GM12801 (cell line): ENCODE measurements at regions not wholly inside any gene's neighbourhood (a gene's known extent, or its start where the extent isn't known, plus 50 kb on each side); places are given as distances from the start of the nearest gene placed in this dataset.

Experiments
- TF ChIP-seq, protein P1 (sequence below): IDR thresholded peaks from one replicate; pipeline ENCODE4 v1.5.1; 2011; ENCODE audit warnings: control low read depth; ENCODE audit not compliant: insufficient read length; ENCODE audit errors: extremely low read depth

- TF ChIP-seq, protein P1, sequence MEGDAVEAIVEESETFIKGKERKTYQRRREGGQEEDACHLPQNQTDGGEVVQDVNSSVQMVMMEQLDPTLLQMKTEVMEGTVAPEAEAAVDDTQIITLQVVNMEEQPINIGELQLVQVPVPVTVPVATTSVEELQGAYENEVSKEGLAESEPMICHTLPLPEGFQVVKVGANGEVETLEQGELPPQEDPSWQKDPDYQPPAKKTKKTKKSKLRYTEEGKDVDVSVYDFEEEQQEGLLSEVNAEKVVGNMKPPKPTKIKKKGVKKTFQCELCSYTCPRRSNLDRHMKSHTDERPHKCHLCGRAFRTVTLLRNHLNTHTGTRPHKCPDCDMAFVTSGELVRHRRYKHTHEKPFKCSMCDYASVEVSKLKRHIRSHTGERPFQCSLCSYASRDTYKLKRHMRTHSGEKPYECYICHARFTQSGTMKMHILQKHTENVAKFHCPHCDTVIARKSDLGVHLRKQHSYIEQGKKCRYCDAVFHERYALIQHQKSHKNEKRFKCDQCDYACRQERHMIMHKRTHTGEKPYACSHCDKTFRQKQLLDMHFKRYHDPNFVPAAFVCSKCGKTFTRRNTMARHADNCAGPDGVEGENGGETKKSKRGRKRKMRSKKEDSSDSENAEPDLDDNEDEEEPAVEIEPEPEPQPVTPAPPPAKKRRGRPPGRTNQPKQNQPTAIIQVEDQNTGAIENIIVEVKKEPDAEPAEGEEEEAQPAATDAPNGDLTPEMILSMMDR, result no peak
These were observed 117.5 kb upstream of the PPP2R3A start for GRCh38 chr3:135848051-135848450.

GRCh38 chr3:135849827-135850226 is 115.7 kb upstream of the PPP2R3A start:
- TF ChIP-seq, protein P1, result no peak

- TF ChIP-seq, protein P1, result no peak
These were observed 114.1 kb upstream of the PPP2R3A start for GRCh38 chr3:135851201-135852081.

GRCh38 chr3:135853981-135854380 is 111.5 kb upstream of the PPP2R3A start:
- TF ChIP-seq, protein P1, result no peak

DNA sequence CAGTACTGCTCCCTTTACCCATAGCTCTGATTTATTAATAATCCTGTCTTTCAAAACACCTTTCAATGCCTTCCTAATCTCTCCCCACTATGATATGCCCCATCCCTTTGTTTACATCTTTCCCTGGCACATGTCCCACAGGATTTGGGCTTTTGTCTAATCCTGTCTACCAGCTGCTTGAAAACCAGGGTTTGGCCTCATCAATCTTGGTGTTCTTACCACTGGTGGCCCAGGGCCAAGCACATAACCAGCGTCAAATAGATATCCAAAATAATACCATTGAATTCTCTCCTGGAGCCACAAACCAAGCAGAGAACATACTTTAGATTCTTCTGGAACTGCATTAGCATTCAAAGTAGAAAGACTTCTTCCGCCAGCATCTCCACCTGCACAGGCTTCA is 104.8 kb upstream of the PPP2R3A start:
- TF ChIP-seq, protein P1, result no peak

- TF ChIP-seq, protein P1, result no peak
These were observed 103.2 kb upstream of the PPP2R3A start for GRCh38 chr3:135862361-135862760.

DNA sequence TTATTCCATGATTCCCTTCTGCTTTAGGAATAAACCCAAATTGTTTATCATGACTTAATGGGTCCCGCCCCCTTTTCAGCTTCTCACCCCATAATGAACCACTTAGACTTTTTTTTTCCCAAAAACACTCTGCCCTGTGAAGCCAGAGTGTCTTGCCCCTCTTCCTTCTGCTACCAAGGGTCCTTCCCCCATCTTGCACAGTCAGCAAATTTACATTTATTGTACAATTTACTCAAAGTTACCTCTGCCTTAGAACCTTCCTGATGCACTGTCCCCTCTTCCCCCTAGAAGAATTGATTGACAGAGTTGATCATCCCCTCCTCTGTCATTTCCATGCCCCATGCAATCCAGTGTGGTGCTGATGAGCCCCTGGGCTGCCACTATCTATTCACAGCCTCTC is 101.5 kb upstream of the PPP2R3A start:
- TF ChIP-seq, protein P1, result no peak
